Heart left ventricle (tissue), 16 donors: ENCODE measurements at regions not wholly inside any gene's neighbourhood (a gene's known extent, or its start where the extent isn't known, plus 50 kb on each side); places are given as distances from the start of the nearest gene placed in this dataset.

ENCODE experiments used
- ATAC-seq, 4 donors: fragments of 200-7000 bp; cut with Tn5 transposase; one replicate each; pipeline ENCODE4 v1.9.1; 2020 to 2022; ENCODE audit warnings: moderate library complexity in 4 of 4, mild to moderate bottlenecking in 3 of 4, moderate number of reproducible peaks in 1 of 4
- DNase-seq, 5 donors: peaks; one replicate each; pipeline ENCODE4 v3.0.0-alpha.2; 2020
- H3K27ac ChIP-seq, 12 donors: fragments of 200-600 bp; sonication (generic) in 4 of 12; one replicate each; pipeline versions ENCODE4 v1.5.0 to v1.8.0; 2016 to 2022; ENCODE audit warnings: mild to moderate bottlenecking in 2 of 12
- H3K27me3 ChIP-seq, 9 donors: fragments of 200-600 bp; sonication (generic) in 2 of 9; one replicate each; pipeline versions ENCODE4 v1.5.1 to v1.8.0; 2016 to 2022; ENCODE audit warnings: mild to moderate bottlenecking in 3 of 9
- H3K36me3 ChIP-seq, 9 donors: fragments of 200-600 bp; sonication (generic) in 2 of 9; one replicate each; pipeline versions ENCODE4 v1.5.0 to v1.8.0; 2018 to 2022; ENCODE audit warnings: mild to moderate bottlenecking in 2 of 9
- H3K4me1 ChIP-seq, 12 donors: fragments of 200-600 bp; sonication (generic) in 4 of 12; one replicate each; pipeline versions ENCODE4 v1.5.0 to v1.8.0; 2016 to 2022; ENCODE audit warnings: mild to moderate bottlenecking in 3 of 12
- H3K4me3 ChIP-seq, 12 donors: fragments of 200-600 bp; sonication (generic) in 4 of 12; one replicate each; pipeline versions ENCODE4 v1.5.0 to v1.8.0; 2017 to 2022; ENCODE audit warnings: mild to moderate bottlenecking in 9 of 12, moderate library complexity in 4 of 12
- H3K9me3 ChIP-seq, 12 donors: fragments of 200-600 bp; sonication (generic) in 4 of 12; one replicate each; pipeline versions ENCODE4 v1.5.0 to v1.8.0; 2016 to 2022; ENCODE audit warnings: mild to moderate bottlenecking in 1 of 12
- POLR2A ChIP-seq, 2 donors: fragments of 450-650 bp; IDR thresholded peaks; one replicate each; pipeline ENCODE4 v1.6.1; 2017; ENCODE audit warnings: antibody characterized with exemption in 2 of 2, mild to moderate bottlenecking in 2 of 2, moderate library complexity in 2 of 2
- WGBS, 4 donors: extraction: QIAGEN DNeasy Blood & Tissue Kit in 2 of 4; methylation state at CpG; one replicate each; pipeline versions ENCODE4 v1.1.5 to v1.1.7; 2013 to 2018; 5-methylcytosine and 5-hydroxymethylcytosine counted together
- intact Hi-C, 10 donors: fragments of 100-400 bp; cut with DNase I; formaldehyde crosslinking; loops; one replicate each; pipeline versions ENCODE4 v1.11.1 to v1.14.2; 2022
- TF ChIP-seq, protein P1 (sequence below), 12 donors: fragments of 200-600 bp; sonication (generic) in 4 of 12; IDR thresholded peaks; one replicate each; pipeline versions ENCODE4 v1.5.0 to v1.8.0; 2018 to 2022; ENCODE audit warnings: antibody characterized with exemption in 12 of 12, mild to moderate bottlenecking in 5 of 12
- donor health status: ischemic (EF 13 %, LVEDD 7.1; RV severe dilation, severe dysfunction).
- donor health status: healthy with polysubstance abuse.
- donor health status: DM: no; HTN: yes; CAD: no.
- donor health status: DM: no; HTN: no; CAD: no.
- donor health status: ischemic (EF 25% LVEDD 6.9; RV normal size, moderate dysfunction).
- donor health status: ischemic (EF 25% LVEDD 5.7; RV mildly dilated, moderate dysfunction).
- donor health status: healthy.
- donor health status: DM: yes; HTN: yes; CAD: no.
- donor health status: ischemic (EF 35%, LVEDD 5.7; RV mildly dilated, moderate dysfunction).
- donor health status: nonischemic (EF 11% LVEDD 7.7; RV severe dilation, severe dysfunction).
- donor health status: DM: yes; HTN: yes; CAD: no.
- donor health status: PGD.
- donor health status: ischemic (EF 29% LVEDD 5.4; RV normal size, mild dysfunction).
- donor health status: nonischemic (EF 23%, LVEDD 6.1; RV moderate dilation, normal function).

GRCh38 chrX:43552156-43552555 lies 103.9 kb upstream of the MAOA start:
- Histone ChIP-seq H3K36me3 (no peaks in the 10 kb centered on the region), H3K4me1 (peaks cover 0 to under 1% (median 0%) of the 10 kb centered on the region in 12 donors), H3K27me3 (peaks cover 0 to 8% (median 0%) of the 10 kb centered on the region in 9 donors), H3K4me3 (no peak overlapping the region), H3K9me3 (peaks cover 0 to 4% (median 0%) of the 10 kb centered on the region in 12 donors), H3K27ac (no peak overlapping the region)
- DNase-seq: no peak
- ATAC-seq: no peak
- TF ChIP-seq, protein P1, sequence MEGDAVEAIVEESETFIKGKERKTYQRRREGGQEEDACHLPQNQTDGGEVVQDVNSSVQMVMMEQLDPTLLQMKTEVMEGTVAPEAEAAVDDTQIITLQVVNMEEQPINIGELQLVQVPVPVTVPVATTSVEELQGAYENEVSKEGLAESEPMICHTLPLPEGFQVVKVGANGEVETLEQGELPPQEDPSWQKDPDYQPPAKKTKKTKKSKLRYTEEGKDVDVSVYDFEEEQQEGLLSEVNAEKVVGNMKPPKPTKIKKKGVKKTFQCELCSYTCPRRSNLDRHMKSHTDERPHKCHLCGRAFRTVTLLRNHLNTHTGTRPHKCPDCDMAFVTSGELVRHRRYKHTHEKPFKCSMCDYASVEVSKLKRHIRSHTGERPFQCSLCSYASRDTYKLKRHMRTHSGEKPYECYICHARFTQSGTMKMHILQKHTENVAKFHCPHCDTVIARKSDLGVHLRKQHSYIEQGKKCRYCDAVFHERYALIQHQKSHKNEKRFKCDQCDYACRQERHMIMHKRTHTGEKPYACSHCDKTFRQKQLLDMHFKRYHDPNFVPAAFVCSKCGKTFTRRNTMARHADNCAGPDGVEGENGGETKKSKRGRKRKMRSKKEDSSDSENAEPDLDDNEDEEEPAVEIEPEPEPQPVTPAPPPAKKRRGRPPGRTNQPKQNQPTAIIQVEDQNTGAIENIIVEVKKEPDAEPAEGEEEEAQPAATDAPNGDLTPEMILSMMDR (IDR thresholded peaks at IDR 0.05): no peak
- TF ChIP-seq POLR2A (IDR thresholded peaks at IDR 0.05): no peak
- 26 to 63% (median 39%) methylated on average over 2 of the region's 2 CpGs for WGBS, 4 donors
- intact Hi-C loops: loop anchor here in 5 of 10 donors (10.0 kb wide), 5 partner anchors 197 to 1767 kb away; no protein-coding TSS in a partner anchor

DNA sequence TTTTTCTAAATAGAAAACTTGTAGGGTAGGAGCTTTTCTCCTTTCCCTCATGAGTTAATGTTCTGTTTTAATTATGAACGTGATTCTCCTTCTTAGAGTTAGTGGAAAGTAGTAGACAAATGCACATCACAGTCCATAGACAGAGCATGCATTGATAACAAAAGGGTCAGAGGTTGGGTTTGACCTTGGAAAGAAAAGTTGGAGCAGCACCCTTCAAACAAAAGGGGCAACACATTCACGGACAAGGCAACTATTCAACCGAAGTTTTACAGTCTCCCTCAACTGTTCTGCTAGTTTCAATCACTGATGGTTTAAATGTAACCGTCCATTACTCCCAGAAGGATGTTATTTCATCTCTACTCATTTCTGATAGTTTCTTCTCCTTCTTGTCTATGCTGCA lies 103.4 kb upstream of the MAOA start:
- intact Hi-C loops: loop anchor here in 5 of 10 donors (10.0 kb wide), 5 partner anchors 198 to 1768 kb away; no protein-coding TSS in a partner anchor

DNA sequence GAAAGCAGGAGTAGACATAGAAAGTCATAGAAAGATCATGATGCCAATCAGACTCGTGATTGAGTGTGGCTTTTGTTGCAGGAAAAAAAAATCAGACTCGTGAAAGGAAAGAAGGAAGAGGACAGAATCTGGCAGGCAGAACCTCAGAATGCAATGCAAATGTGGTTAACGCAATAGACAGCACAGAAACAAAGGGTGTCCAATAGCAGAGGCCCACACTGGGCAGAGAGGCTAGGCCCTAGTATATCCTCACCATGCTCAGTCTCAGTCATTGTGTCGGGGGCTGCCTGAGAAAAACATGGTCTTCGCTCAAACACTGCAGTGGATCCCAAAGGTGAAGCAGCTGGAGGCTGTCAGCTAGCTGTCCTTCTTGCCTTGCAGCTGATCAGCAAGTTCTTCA lies 102.8 kb upstream of the MAOA start:
- intact Hi-C loops: loop anchor here in 5 of 10 donors (10.0 kb wide), 5 partner anchors 198 to 1768 kb away; no protein-coding TSS in a partner anchor
- peak in 1 of 5 donors; percentile 6 for DNase-seq
- peak in 1 of 4 donors; percentile 18 for ATAC-seq
- H3K27ac ChIP-seq: no peak overlapping the region
- peaks cover 0 to 4% (median 0%) of the 10 kb centered on the region in 12 donors for H3K9me3 ChIP-seq
- peaks cover 0 to 6% (median 0%) of the 10 kb centered on the region in 12 donors for H3K4me1 ChIP-seq
- H3K4me3 ChIP-seq: no peak overlapping the region
- 65 to 77% (median 68%) methylated on average over 5 of the region's 5 CpGs for WGBS, 4 donors
- TF ChIP-seq POLR2A (IDR thresholded peaks at IDR 0.05): no peak
- TF ChIP-seq, protein P1 (IDR thresholded peaks at IDR 0.05): no peak
- peaks cover 0 to 8% (median 0%) of the 10 kb centered on the region in 9 donors for H3K27me3 ChIP-seq
- no peaks in the 10 kb centered on the region for H3K36me3 ChIP-seq

More for the DNA sequence above, 103.4 kb upstream of the MAOA start:
- ATAC-seq (no peak), DNase-seq (no peak)
- Histone ChIP-seq H3K9me3 (peaks cover 0 to 4% (median 0%) of the 10 kb centered on the region in 12 donors), H3K4me1 (peaks cover 0 to 6% (median 0%) of the 10 kb centered on the region in 12 donors), H3K4me3 (no peak overlapping the region), H3K36me3 (no peaks in the 10 kb centered on the region), H3K27ac (no peak overlapping the region), H3K27me3 (peaks cover 0 to 8% (median 0%) of the 10 kb centered on the region in 9 donors)
- 71 to 95% (median 81%) methylated on average over 4 of the region's 4 CpGs for WGBS, 4 donors
- no peak for TF ChIP-seq POLR2A (IDR thresholded peaks at IDR 0.05)
- TF ChIP-seq, protein P1 (IDR thresholded peaks at IDR 0.05): no peak

GRCh38 chrX:43556207-43556606 lies 99.9 kb upstream of the MAOA start:
- no peak overlapping the region for H3K27ac ChIP-seq
- DNase-seq (peak in 1 of 5 donors; percentile 29), ATAC-seq (peak in 3 of 4 donors; percentile 45 to 71 (median 63))
- H3K9me3 ChIP-seq: no peaks in the 10 kb centered on the region
- 9 to 33% (median 21%) methylated on average over 1 of the region's 1 CpG for WGBS, 4 donors
- TF ChIP-seq, protein P1 (IDR thresholded peaks at IDR 0.05): no peak
- TF ChIP-seq POLR2A (IDR thresholded peaks at IDR 0.05): no peak
- intact Hi-C loops: loop anchor here (5.0 to 10.0 kb wide), 8 partner anchors 201 to 1774 kb away; no protein-coding TSS in a partner anchor
- peaks cover 0 to 6% (median 0%) of the 10 kb centered on the region in 12 donors for H3K4me1 ChIP-seq
- H3K36me3 ChIP-seq: no peaks in the 10 kb centered on the region
- no peak overlapping the region for H3K4me3 ChIP-seq
- peaks cover 0 to 8% (median 0%) of the 10 kb centered on the region in 9 donors for H3K27me3 ChIP-seq
